WTC11 (cell line): ENCODE measurements at regions not wholly inside any gene's neighbourhood (a gene's known extent, or its start where the extent isn't known, plus 50 kb on each side); places are given as distances from the start of the nearest gene placed in this dataset.

Experiments
- ATF1 ChIP-seq: sonication (generic); formaldehyde crosslinking; IDR thresholded peaks from 2 replicates; pipeline ENCODE4 v1.8.1; 2023; ENCODE audit warnings: mild to moderate bottlenecking, moderate library complexity, missing genetic modification reagents
- ATF3 ChIP-seq: sonication (generic); formaldehyde crosslinking; conservative IDR thresholded peaks from 2 replicates; pipeline ENCODE4 v1.8.1; 2022; ENCODE audit warnings: mild to moderate bottlenecking, missing genetic modification reagents
- ETV6 ChIP-seq: sonication (generic); formaldehyde crosslinking; IDR thresholded peaks from 2 replicates; pipeline ENCODE4 v1.8.1; 2022; ENCODE audit warnings: mild to moderate bottlenecking, missing genetic modification reagents
- FOXK1 ChIP-seq: sonication (generic); formaldehyde crosslinking; IDR thresholded peaks from 2 replicates; pipeline ENCODE4 v1.8.0; 2022; ENCODE audit warnings: mild to moderate bottlenecking, moderate library complexity, missing genetic modification reagents
- JUN ChIP-seq: sonication (generic); formaldehyde crosslinking; IDR thresholded peaks from 2 replicates; pipeline ENCODE4 v1.8.0; 2023; ENCODE audit warnings: mild to moderate bottlenecking, missing genetic modification reagents
- MAX ChIP-seq: sonication (generic); formaldehyde crosslinking; IDR thresholded peaks from 2 replicates; pipeline ENCODE4 v1.8.0; 2022; ENCODE audit warnings: mild to moderate bottlenecking, missing genetic modification reagents
- ZNF121 ChIP-seq: sonication (generic); formaldehyde crosslinking; IDR thresholded peaks from 2 replicates; pipeline ENCODE4 v1.8.0; 2023; ENCODE audit warnings: missing genetic modification reagents
- TF ChIP-seq, protein P1 (sequence below): fragments of 200-600 bp; IDR thresholded peaks from 2 replicates; pipeline ENCODE4 v1.8.0; 2022; ENCODE audit warnings: antibody characterized with exemption

- no peak for TF ChIP-seq JUN (CRISPR knock-in tag)
- TF ChIP-seq, protein P1, sequence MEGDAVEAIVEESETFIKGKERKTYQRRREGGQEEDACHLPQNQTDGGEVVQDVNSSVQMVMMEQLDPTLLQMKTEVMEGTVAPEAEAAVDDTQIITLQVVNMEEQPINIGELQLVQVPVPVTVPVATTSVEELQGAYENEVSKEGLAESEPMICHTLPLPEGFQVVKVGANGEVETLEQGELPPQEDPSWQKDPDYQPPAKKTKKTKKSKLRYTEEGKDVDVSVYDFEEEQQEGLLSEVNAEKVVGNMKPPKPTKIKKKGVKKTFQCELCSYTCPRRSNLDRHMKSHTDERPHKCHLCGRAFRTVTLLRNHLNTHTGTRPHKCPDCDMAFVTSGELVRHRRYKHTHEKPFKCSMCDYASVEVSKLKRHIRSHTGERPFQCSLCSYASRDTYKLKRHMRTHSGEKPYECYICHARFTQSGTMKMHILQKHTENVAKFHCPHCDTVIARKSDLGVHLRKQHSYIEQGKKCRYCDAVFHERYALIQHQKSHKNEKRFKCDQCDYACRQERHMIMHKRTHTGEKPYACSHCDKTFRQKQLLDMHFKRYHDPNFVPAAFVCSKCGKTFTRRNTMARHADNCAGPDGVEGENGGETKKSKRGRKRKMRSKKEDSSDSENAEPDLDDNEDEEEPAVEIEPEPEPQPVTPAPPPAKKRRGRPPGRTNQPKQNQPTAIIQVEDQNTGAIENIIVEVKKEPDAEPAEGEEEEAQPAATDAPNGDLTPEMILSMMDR, result no peak
- no peak for TF ChIP-seq MAX (CRISPR knock-in tag)
- TF ChIP-seq ATF3 (CRISPR knock-in tag), result no peak
- TF ChIP-seq ZNF121 (CRISPR knock-in tag), result no peak
- no peak for TF ChIP-seq ETV6
- TF ChIP-seq ATF1 (CRISPR knock-in tag), result no peak
- TF ChIP-seq FOXK1 (CRISPR knock-in tag), result no peak
These were observed 618.4 kb downstream of the CDH18 start for GRCh38 chr5:19369561-19369960.
